Heart right ventricle (tissue), 16 donors: ENCODE measurements at regions not wholly inside any gene's neighbourhood (a gene's known extent, or its start where the extent isn't known, plus 50 kb on each side); places are given as distances from the start of the nearest gene placed in this dataset.

ENCODE experiments used
- ATAC-seq, 8 donors: fragments of 200-7000 bp; cut with Tn5 transposase; one replicate each; pipeline ENCODE4 v1.9.1; 2020; ENCODE audit warnings: mild to moderate bottlenecking in 8 of 8, moderate library complexity in 8 of 8, moderate number of reproducible peaks in 1 of 8
- DNase-seq, 2 donors: peaks; one replicate each; pipeline ENCODE4 v3.0.0-alpha.2; 2020
- H3K27ac ChIP-seq, 10 donors: fragments of 200-600 bp; sonication (generic) in 2 of 10; one replicate each; pipeline versions ENCODE4 v1.5.0 to v1.8.0; 2020 to 2022; ENCODE audit warnings: mild to moderate bottlenecking in 3 of 10
- H3K27me3 ChIP-seq, 7 donors: fragments of 200-600 bp; one replicate each; pipeline ENCODE4 v1.8.0; 2021 to 2022; ENCODE audit warnings: mild to moderate bottlenecking in 2 of 7
- H3K36me3 ChIP-seq, 9 donors: fragments of 200-600 bp; sonication (generic) in 1 of 9; one replicate each; pipeline versions ENCODE4 v1.5.0 to v1.8.0; 2020 to 2022; ENCODE audit warnings: mild to moderate bottlenecking in 2 of 9
- H3K4me1 ChIP-seq, 9 donors: fragments of 200-600 bp; sonication (generic) in 1 of 9; one replicate each; pipeline versions ENCODE4 v1.5.0 to v1.8.0; 2020 to 2022; ENCODE audit warnings: mild to moderate bottlenecking in 4 of 9
- H3K4me3 ChIP-seq, 10 donors: fragments of 200-600 bp; sonication (generic) in 2 of 10; one replicate each; pipeline versions ENCODE4 v1.5.0 to v1.8.0; 2020 to 2022; ENCODE audit warnings: mild to moderate bottlenecking in 7 of 10, moderate library complexity in 2 of 10
- H3K9me3 ChIP-seq, 11 donors: fragments of 200-600 bp in 10 of 11; sonication (generic) in 2 of 11; one replicate each; pipeline versions ENCODE4 v1.5.0 to v1.8.0; 2013 to 2022; ENCODE audit warnings: mild to moderate bottlenecking in 2 of 11, control low read depth in 1 of 11, moderate library complexity in 1 of 11
- CTCF ChIP-seq, 9 donors: fragments of 200-600 bp; sonication (generic) in 2 of 9; IDR thresholded peaks; one replicate each; pipeline versions ENCODE4 v1.5.0 to v1.8.0; 2021 to 2022; ENCODE audit warnings: antibody characterized with exemption in 9 of 9, mild to moderate bottlenecking in 5 of 9, moderate library complexity in 1 of 9
- WGBS, 2 donors: extraction: QIAGEN DNeasy Blood & Tissue Kit; methylation state at CpG; one replicate each; pipeline ENCODE4 v1.1.7; 2013; ENCODE audit warnings: inconsistent platforms in 1 of 2; 5-methylcytosine and 5-hydroxymethylcytosine counted together
- intact Hi-C, 10 donors: fragments of 100-400 bp; cut with DNase I; formaldehyde crosslinking; loops; one replicate each; pipeline versions ENCODE4 v1.11.1 to v1.14.2; 2022
- donor health status: Arrhythmogenic right ventricular cardiomyopathy.
- donor health status: ischemic (EF 13 %, LVEDD 7.1; RV severe dilation, severe dysfunction).
- donor health status: healthy with polysubstance abuse.
- donor health status: DM: no; HTN: yes; CAD: no.
- donor health status: DM: no; HTN: no; CAD: no.
- donor health status: ischemic (EF 25% LVEDD 6.9; RV normal size, moderate dysfunction).
- donor health status: ischemic (EF 25% LVEDD 5.7; RV mildly dilated, moderate dysfunction).
- donor health status: healthy.
- donor health status: DM: yes; HTN: yes; CAD: no.
- donor health status: Ischemic cardiomyopathy.
- donor health status: ischemic (EF 35%, LVEDD 5.7; RV mildly dilated, moderate dysfunction).
- donor health status: nonischemic (EF 11% LVEDD 7.7; RV severe dilation, severe dysfunction).
- donor health status: DM: yes; HTN: yes; CAD: no.
- donor health status: PGD.
- donor health status: ischemic (EF 29% LVEDD 5.4; RV normal size, mild dysfunction).
- donor health status: nonischemic (EF 23%, LVEDD 6.1; RV moderate dilation, normal function).

- Histone ChIP-seq H3K4me1 (no peaks in the 10 kb centered on the region), H3K36me3 (no peaks in the 10 kb centered on the region), H3K27ac (no peak overlapping the region), H3K27me3 (no peaks in the 10 kb centered on the region), H3K9me3 (peaks cover 0 to 30% (median 0%) of the 10 kb centered on the region in 11 donors), H3K4me3 (no peak overlapping the region)
- intact Hi-C loops, result no loop called here
- no peak for DNase-seq
- no peak for TF ChIP-seq CTCF (IDR thresholded peaks at IDR 0.05)
- no peak for ATAC-seq
Observed at GRCh38 chr12:18008642-18009041, 81.4 kb downstream of the RERGL start.

GRCh38 chr12:17999174-17999801, 90.7 kb downstream of the RERGL start:
- Histone ChIP-seq H3K27me3 (no peaks in the 10 kb centered on the region), H3K4me1 (no peaks in the 10 kb centered on the region), H3K36me3 (no peaks in the 10 kb centered on the region), H3K9me3 (peaks cover 0 to 50% (median 16%) of the 10 kb centered on the region in 11 donors), H3K27ac (no peak overlapping the region), H3K4me3 (no peak overlapping the region)
- intact Hi-C loops, result no loop called here
- DNase-seq (no peak), ATAC-seq (no peak)
- 59 to 63% methylated on average over 2 of the region's 2 CpGs for WGBS, 2 donors
- TF ChIP-seq CTCF (IDR thresholded peaks at IDR 0.05), result no peak

GRCh38 chr12:17992002-17992656, 97.9 kb downstream of the RERGL start:
- intact Hi-C loops, result no loop called here
- Histone ChIP-seq H3K27ac (no peak overlapping the region), H3K4me3 (no peak overlapping the region), H3K9me3 (no peaks in the 10 kb centered on the region), H3K36me3 (no peaks in the 10 kb centered on the region), H3K27me3 (no peaks in the 10 kb centered on the region), H3K4me1 (no peaks in the 10 kb centered on the region)
- no peak for ATAC-seq
- no peak for DNase-seq
- peak in 8 of 9 donors; percentile 34 to 69 (median 54) for TF ChIP-seq CTCF (IDR thresholded peaks at IDR 0.05)
- WGBS, 2 donors, result 35 to 39% methylated on average over 6 of the region's 6 CpGs

GRCh38 chr12:17982556-17982955, 107.4 kb downstream of the RERGL start:
- H3K27ac ChIP-seq, result no peak overlapping the region
- no peaks in the 10 kb centered on the region for H3K4me1 ChIP-seq
- DNase-seq (no peak), ATAC-seq (no peak)
- H3K36me3 ChIP-seq, result no peaks in the 10 kb centered on the region
- no peak overlapping the region for H3K4me3 ChIP-seq
- H3K9me3 ChIP-seq, result peaks cover 0 to 5% (median 0%) of the 10 kb centered on the region in 11 donors
- H3K27me3 ChIP-seq, result no peaks in the 10 kb centered on the region
- intact Hi-C loops, result no loop called here
- no peak for TF ChIP-seq CTCF (IDR thresholded peaks at IDR 0.05)
- 60% methylated on average over 3 of the region's 3 CpGs for WGBS, 2 donors
